Lung (tissue), 11 donors: ENCODE measurements at regions not wholly inside any gene's neighbourhood (a gene's known extent, or its start where the extent isn't known, plus 50 kb on each side); places are given as distances from the start of the nearest gene placed in this dataset.

Experiments used
- ATAC-seq: fragments of 200-7000 bp; cut with Tn5 transposase; one replicate; pipeline ENCODE4 v1.9.1; 2020; ENCODE audit warnings: moderate number of reproducible peaks; ENCODE audit not compliant: insufficient read depth, low FRiP score
- DNase-seq, 3 donors: peaks; one replicate each; pipeline ENCODE4 v3.0.0-alpha.2; 2013 to 2017
- H3K27ac ChIP-seq, 2 donors: one replicate each; pipeline ENCODE4 v1.5.1; 2013; ENCODE audit warnings: mild to moderate bottlenecking in 2 of 2, moderate library complexity in 2 of 2, control low read depth in 1 of 2, inconsistent platforms in 1 of 2, low read depth in 1 of 2, low read length in 1 of 2
- H3K27me3 ChIP-seq, 3 donors: one replicate each; pipeline ENCODE4 v1.5.1; 2013; ENCODE audit warnings: low read length in 2 of 3; ENCODE audit not compliant: control insufficient read depth in 3 of 3, insufficient read depth in 3 of 3
- H3K36me3 ChIP-seq, 4 donors: one replicate each; pipeline ENCODE4 v1.5.1; 2013; ENCODE audit warnings: low read length in 4 of 4, mild to moderate bottlenecking in 1 of 4, moderate library complexity in 1 of 4; ENCODE audit not compliant: control insufficient read depth in 4 of 4, insufficient read depth in 4 of 4
- H3K4me1 ChIP-seq, 5 donors: one replicate each; pipeline ENCODE4 v1.5.1; 2013; ENCODE audit warnings: low read length in 5 of 5, mild to moderate bottlenecking in 2 of 5, moderate library complexity in 1 of 5; ENCODE audit not compliant: control insufficient read depth in 5 of 5, insufficient read depth in 5 of 5
- H3K4me3 ChIP-seq: one replicate; pipeline ENCODE4 v1.5.1; 2013; ENCODE audit warnings: mild to moderate bottlenecking, control low read depth, moderate library complexity
- H3K9ac ChIP-seq, 2 donors: one replicate each; pipeline ENCODE4 v1.5.1; 2013; ENCODE audit warnings: low read length in 2 of 2, control low read depth in 1 of 2; ENCODE audit not compliant: insufficient read depth in 1 of 2
- H3K9me3 ChIP-seq, 4 donors: one replicate each; pipeline ENCODE4 v1.5.1; 2013; ENCODE audit warnings: low read length in 3 of 4, mild to moderate bottlenecking in 1 of 4, moderate library complexity in 1 of 4; ENCODE audit not compliant: control insufficient read depth in 4 of 4, insufficient read depth in 3 of 4
- WGBS, 2 donors: extraction: QIAGEN DNeasy Blood & Tissue Kit; methylation state at CpG; one replicate each; pipeline ENCODE4 v1.1.7; 2013; 5-methylcytosine and 5-hydroxymethylcytosine counted together
- TF ChIP-seq, protein P1 (sequence below): IDR thresholded peaks from 2 replicates; pipeline ENCODE4 v1.5.1; 2012; ENCODE audit warnings: mild to moderate bottlenecking; ENCODE audit errors: control extremely low read depth, extremely low read depth
- donor health status: control.
- donor health status: control.
- donor health status: Bipolar disorder and iron deficiency.
- donor health status: healthy.
- donor health status: DM: yes; HTN: yes; CAD: no.

DNA sequence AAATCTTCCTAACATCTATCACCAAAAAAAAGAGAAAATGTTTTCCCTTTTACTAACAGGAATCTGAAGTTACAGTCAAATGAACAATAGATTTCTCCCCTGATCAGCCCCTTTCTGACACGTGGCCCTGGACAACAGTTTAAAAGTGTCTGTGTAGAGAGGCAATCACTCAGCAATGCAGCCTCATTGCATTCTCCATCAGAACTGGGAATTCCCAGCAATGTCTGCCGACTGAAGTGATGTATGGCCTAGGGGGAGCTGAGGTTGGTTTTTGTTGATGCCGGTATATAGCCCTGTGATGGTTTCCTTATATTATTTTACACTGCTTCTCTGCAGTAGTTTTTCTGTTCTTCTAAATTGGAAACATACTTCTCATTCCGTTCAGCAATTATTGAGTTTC is 904.3 kb upstream of the CDH8 start:
- WGBS, 2 donors, result 48 to 55% methylated on average over 4 of the region's 4 CpGs
- TF ChIP-seq, protein P1, sequence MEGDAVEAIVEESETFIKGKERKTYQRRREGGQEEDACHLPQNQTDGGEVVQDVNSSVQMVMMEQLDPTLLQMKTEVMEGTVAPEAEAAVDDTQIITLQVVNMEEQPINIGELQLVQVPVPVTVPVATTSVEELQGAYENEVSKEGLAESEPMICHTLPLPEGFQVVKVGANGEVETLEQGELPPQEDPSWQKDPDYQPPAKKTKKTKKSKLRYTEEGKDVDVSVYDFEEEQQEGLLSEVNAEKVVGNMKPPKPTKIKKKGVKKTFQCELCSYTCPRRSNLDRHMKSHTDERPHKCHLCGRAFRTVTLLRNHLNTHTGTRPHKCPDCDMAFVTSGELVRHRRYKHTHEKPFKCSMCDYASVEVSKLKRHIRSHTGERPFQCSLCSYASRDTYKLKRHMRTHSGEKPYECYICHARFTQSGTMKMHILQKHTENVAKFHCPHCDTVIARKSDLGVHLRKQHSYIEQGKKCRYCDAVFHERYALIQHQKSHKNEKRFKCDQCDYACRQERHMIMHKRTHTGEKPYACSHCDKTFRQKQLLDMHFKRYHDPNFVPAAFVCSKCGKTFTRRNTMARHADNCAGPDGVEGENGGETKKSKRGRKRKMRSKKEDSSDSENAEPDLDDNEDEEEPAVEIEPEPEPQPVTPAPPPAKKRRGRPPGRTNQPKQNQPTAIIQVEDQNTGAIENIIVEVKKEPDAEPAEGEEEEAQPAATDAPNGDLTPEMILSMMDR, result no peak
- H3K36me3 ChIP-seq, result no peaks in the 10 kb centered on the region
- H3K4me1 ChIP-seq, result no peaks in the 10 kb centered on the region
- DNase-seq (no peak), ATAC-seq (no peak)
- no peak overlapping the region for H3K9ac ChIP-seq
- no peaks in the 10 kb centered on the region for H3K27me3 ChIP-seq
- no peak overlapping the region for H3K27ac ChIP-seq
- H3K4me3 ChIP-seq, result no peak overlapping the region
- H3K9me3 ChIP-seq, result no peaks in the 10 kb centered on the region

DNA sequence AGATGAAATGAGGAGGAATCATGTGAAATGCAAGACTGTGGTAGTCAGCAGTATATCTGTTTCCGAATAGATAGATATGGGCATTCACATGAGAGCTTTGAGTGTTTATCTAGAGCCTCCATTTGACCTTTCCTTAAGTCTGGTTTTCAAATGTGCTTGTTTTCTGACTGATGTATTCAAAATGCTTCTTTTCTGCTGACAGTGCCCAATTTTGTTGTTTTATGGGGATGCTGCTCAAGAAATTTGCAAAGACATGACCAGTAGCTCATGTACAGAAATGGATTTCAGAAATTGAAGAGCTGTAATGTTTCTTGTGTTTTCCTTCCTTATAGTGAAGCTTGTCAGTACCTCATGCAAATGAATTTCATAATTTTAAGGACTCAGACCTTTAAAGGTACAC is 903.4 kb upstream of the CDH8 start:
- Histone ChIP-seq H3K9ac (no peak overlapping the region), H3K9me3 (no peaks in the 10 kb centered on the region), H3K36me3 (no peaks in the 10 kb centered on the region), H3K4me1 (no peaks in the 10 kb centered on the region), H3K27me3 (no peaks in the 10 kb centered on the region), H3K27ac (no peak overlapping the region), H3K4me3 (no peak overlapping the region)
- DNase-seq (no peak), ATAC-seq (no peak)
- 78 to 85% methylated on average over 1 of the region's 1 CpG for WGBS, 2 donors
- TF ChIP-seq, protein P1, result no peak

DNA sequence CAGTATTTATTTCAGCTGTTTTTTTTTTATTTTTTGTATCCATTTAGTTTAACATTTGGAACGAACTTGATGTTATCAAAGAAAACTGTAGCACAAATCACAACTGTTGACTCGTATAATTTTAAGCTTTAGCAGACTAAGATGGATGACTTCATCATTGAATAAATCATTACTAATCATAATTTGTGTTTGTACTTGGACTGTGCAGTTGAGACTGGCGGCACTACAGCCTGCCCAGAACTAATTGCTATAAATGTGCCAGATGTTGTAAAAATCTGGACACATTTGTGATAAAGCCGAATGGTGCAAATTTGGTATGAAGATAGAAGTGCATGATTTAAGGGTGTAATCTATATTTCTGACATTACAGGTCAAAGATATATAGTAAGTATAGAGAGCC is 897.7 kb upstream of the CDH8 start:
- DNase-seq (no peak), ATAC-seq (no peak)
- Histone ChIP-seq H3K27ac (no peak overlapping the region), H3K27me3 (no peaks in the 10 kb centered on the region), H3K9me3 (no peaks in the 10 kb centered on the region), H3K4me3 (no peak overlapping the region), H3K9ac (no peak overlapping the region), H3K36me3 (no peaks in the 10 kb centered on the region), H3K4me1 (no peaks in the 10 kb centered on the region)
- TF ChIP-seq, protein P1, result no peak
- WGBS, 2 donors, result 69 to 84% methylated on average over 4 of the region's 4 CpGs

DNA sequence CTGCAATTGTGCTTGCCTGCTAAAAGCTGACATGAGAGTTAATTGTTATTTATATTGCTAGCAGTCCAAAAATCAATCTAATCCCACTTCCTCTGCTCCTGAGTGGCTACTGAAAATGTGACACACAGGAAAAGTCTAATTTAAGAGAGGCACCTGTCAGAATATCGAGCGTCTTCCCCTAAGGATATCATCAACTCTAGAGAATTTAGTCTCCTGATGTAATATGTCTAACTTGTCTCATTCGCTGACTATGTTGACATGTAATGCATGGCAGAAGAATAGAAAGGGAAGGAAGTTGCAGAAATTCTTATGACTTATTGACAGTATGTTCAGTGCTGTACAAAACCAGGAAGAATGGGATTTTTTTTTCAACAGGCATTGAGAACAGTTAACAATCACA is 893.4 kb upstream of the CDH8 start:
- H3K27me3 ChIP-seq, result no peaks in the 10 kb centered on the region
- DNase-seq (peak in 1 of 3 donors; percentile 7), ATAC-seq (no peak)
- no peak overlapping the region for H3K4me3 ChIP-seq
- 29 to 42% methylated on average over 3 of the region's 3 CpGs for WGBS, 2 donors
- H3K27ac ChIP-seq, result no peak overlapping the region
- no peak overlapping the region for H3K9ac ChIP-seq
- TF ChIP-seq, protein P1, result no peak
- H3K9me3 ChIP-seq, result no peaks in the 10 kb centered on the region
- no peaks in the 10 kb centered on the region for H3K4me1 ChIP-seq
- no peaks in the 10 kb centered on the region for H3K36me3 ChIP-seq
